Esophagus muscularis mucosa (tissue), 3 donors: ENCODE measurements at regions not wholly inside any gene's neighbourhood (a gene's known extent, or its start where the extent isn't known, plus 50 kb on each side); places are given as distances from the start of the nearest gene placed in this dataset.

Experiments used
- CTCF ChIP-seq, 3 experiments: fragments of 200-600 bp in 2 of 3; fragments of 450-650 bp in 1 of 3; sonication (generic) in 2 of 3; IDR thresholded peaks; one replicate each; pipeline ENCODE4 v1.5.1; 2017 to 2019; ENCODE audit warnings: antibody characterized with exemption in 3 of 3, mild to moderate bottlenecking in 2 of 3, moderate library complexity in 1 of 3
- POLR2AphosphoS5 ChIP-seq, 2 donors: sonication (generic); formaldehyde crosslinking; IDR thresholded peaks; one replicate each; pipeline ENCODE4 v1.6.1; 2017; ENCODE audit warnings: antibody characterized with exemption in 2 of 2

GRCh38 chrX:134733591-134733990, 63.4 kb downstream of the PABIR2 start:
- TF ChIP-seq CTCF (IDR thresholded peaks at IDR 0.05): no peak
- no peak for TF ChIP-seq POLR2AphosphoS5 (IDR thresholded peaks at IDR 0.05)
